ENCODE measurements at regions not wholly inside any gene's neighbourhood (a gene's known extent, or its start where the extent isn't known, plus 50 kb on each side); places are given as distances from the start of the nearest gene placed in this dataset.
A peak's percentile ranks its signal among the peaks of the same experiment; 100 is the strongest.
"Not testable (repeated sequence)": the region's sequence is repeated elsewhere in the genome, so short reads cannot be mapped to it uniquely, and the experiment has no call there.

- H3K4me3 Mint-ChIP-seq (ENCODE audit: low read depth, unreplicated experiment), result no peak overlapping the region
- no peak overlapping the region for H3K27ac Mint-ChIP-seq (ENCODE audit: unreplicated experiment)
- no peak for TF ChIP-seq CTCF (IDR thresholded peaks at IDR 0.05; ENCODE audit: unreplicated experiment)
- no peaks in the 10 kb centered on the region for H3K36me3 Mint-ChIP-seq (ENCODE audit: insufficient read depth, unreplicated experiment)
- intact Hi-C loops (cut with micrococcal nuclease; ENCODE audit: unreplicated experiment), result no loop called here
- no peaks in the 10 kb centered on the region for H3K27me3 Mint-ChIP-seq (ENCODE audit: unreplicated experiment)
- no TSS peak for BruUV-seq (replicated peaks)
- peak; percentile 59 for DNase-seq
- no peaks in the 10 kb centered on the region for H3K9me3 Mint-ChIP-seq (ENCODE audit: low read depth, unreplicated experiment)
- CTCF ChIA-PET, result interaction anchor here (0.6 to 2.2 kb wide), 3 partner anchors 10 to 67 kb away, joined by 3 to 12 read pairs (median 4); no protein-coding TSS in a partner anchor
- peaks cover 28% of the 10 kb centered on the region for H3K4me1 Mint-ChIP-seq (ENCODE audit: low read depth, unreplicated experiment)
Measured at GRCh38 chr5:91296674-91297143, 86.4 kb downstream of the ARRDC3 start.

DNA sequence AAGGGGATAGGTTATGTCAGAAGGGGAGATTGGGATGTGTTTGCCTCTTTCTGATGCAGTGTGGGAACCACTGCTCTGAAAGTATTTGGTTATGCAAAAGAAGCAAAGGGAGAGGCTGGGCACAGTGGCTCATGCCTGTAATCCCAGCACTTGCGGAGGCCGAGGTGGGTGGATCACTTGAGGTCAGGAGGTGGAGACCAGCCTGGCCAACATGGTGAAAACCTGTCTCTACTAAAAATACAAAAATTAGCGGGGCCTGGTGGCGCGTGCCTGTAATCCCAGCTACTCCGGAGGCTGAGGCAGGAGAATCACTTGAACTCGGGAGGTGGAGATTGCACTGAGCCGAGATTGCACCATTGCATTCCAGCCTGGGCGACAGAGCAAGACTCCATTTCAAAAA is 87.0 kb downstream of the ARRDC3 start:
- H3K27ac Mint-ChIP-seq (ENCODE audit: unreplicated experiment); H3K9me3 Mint-ChIP-seq (ENCODE audit: low read depth, unreplicated experiment); H3K4me3 Mint-ChIP-seq (ENCODE audit: low read depth, unreplicated experiment); BruUV-seq (replicated peaks); H3K36me3 Mint-ChIP-seq (ENCODE audit: insufficient read depth, unreplicated experiment); DNase-seq; intact Hi-C loops (cut with micrococcal nuclease; ENCODE audit: unreplicated experiment); H3K27me3 Mint-ChIP-seq (ENCODE audit: unreplicated experiment): not testable (repeated sequence)
- H3K4me1 Mint-ChIP-seq (ENCODE audit: low read depth, unreplicated experiment), result peaks cover 34% of the 10 kb centered on the region
- CTCF ChIA-PET, result interaction anchor here (0.7 to 2.2 kb wide), 2 partner anchors 10 to 12 kb away, joined by 4 to 12 read pairs; no protein-coding TSS in a partner anchor

- peaks cover 35% of the 10 kb centered on the region for H3K4me1 Mint-ChIP-seq (ENCODE audit: low read depth, unreplicated experiment)
- DNase-seq, result peak; percentile 49
- no TSS peak for BruUV-seq (replicated peaks)
- H3K27ac Mint-ChIP-seq (ENCODE audit: unreplicated experiment), result no peak overlapping the region
- no peak for TF ChIP-seq CTCF (IDR thresholded peaks at IDR 0.05; ENCODE audit: unreplicated experiment)
- H3K9me3 Mint-ChIP-seq (ENCODE audit: low read depth, unreplicated experiment), result no peaks in the 10 kb centered on the region
- CTCF ChIA-PET, result interaction anchor here (1.0 kb wide), 1 partner anchor 13 kb away, joined by 3 read pairs; no protein-coding TSS in a partner anchor
- H3K36me3 Mint-ChIP-seq (ENCODE audit: insufficient read depth, unreplicated experiment), result no peaks in the 10 kb centered on the region
- H3K4me3 Mint-ChIP-seq (ENCODE audit: low read depth, unreplicated experiment), result no peak overlapping the region
- no peaks in the 10 kb centered on the region for H3K27me3 Mint-ChIP-seq (ENCODE audit: unreplicated experiment)
- intact Hi-C loops (cut with micrococcal nuclease; ENCODE audit: unreplicated experiment), result no loop called here
Measured at GRCh38 chr5:91293131-91293530, 90.0 kb downstream of the ARRDC3 start.

- H3K4me3 Mint-ChIP-seq (ENCODE audit: low read depth, unreplicated experiment), result no peak overlapping the region
- BruUV-seq (replicated peaks), result no TSS peak
- no peak for TF ChIP-seq CTCF (IDR thresholded peaks at IDR 0.05; ENCODE audit: unreplicated experiment)
- peaks cover 35% of the 10 kb centered on the region for H3K4me1 Mint-ChIP-seq (ENCODE audit: low read depth, unreplicated experiment)
- CTCF ChIA-PET, result interaction anchor here (1.1 kb wide), 1 partner anchor 93 kb away, joined by 3 read pairs; no protein-coding TSS in a partner anchor
- no peak overlapping the region for H3K27ac Mint-ChIP-seq (ENCODE audit: unreplicated experiment)
- no peak for DNase-seq
- no peaks in the 10 kb centered on the region for H3K27me3 Mint-ChIP-seq (ENCODE audit: unreplicated experiment)
- intact Hi-C loops (cut with micrococcal nuclease; ENCODE audit: unreplicated experiment), result no loop called here
- no peaks in the 10 kb centered on the region for H3K36me3 Mint-ChIP-seq (ENCODE audit: insufficient read depth, unreplicated experiment)
- no peaks in the 10 kb centered on the region for H3K9me3 Mint-ChIP-seq (ENCODE audit: low read depth, unreplicated experiment)
Measured at GRCh38 chr5:91291628-91292569, 91.2 kb downstream of the ARRDC3 start.

Measured in Calu3 (cell line).